HG02623 (cell line): ENCODE measurements at regions not wholly inside any gene's neighbourhood (a gene's known extent, or its start where the extent isn't known, plus 50 kb on each side); places are given as distances from the start of the nearest gene placed in this dataset.
"Not testable (repeated sequence)": the region's sequence is repeated elsewhere in the genome, so short reads cannot be mapped to it uniquely, and the experiment has no call there.

Source experiments
- ATAC-seq: cut with Tn5 transposase; IDR thresholded peaks from one replicate; pipeline ENCODE4 v1.9.1; 2021; ENCODE audit warnings: moderate library complexity; ENCODE audit not compliant: unreplicated experiment

- no peak for ATAC-seq
These were observed 55.1 kb upstream of the TLR4 start for GRCh38 chr9:117649126-117649525.

- ATAC-seq: no peak
These were observed 59.1 kb upstream of the TLR4 start for GRCh38 chr9:117644932-117645636.

- peak; percentile 77 for ATAC-seq
These were observed 59.9 kb upstream of the TLR4 start for GRCh38 chr9:117644133-117644931.

GRCh38 chr9:117643288-117643654 is 60.9 kb upstream of the TLR4 start:
- no peak for ATAC-seq

GRCh38 chr9:117642571-117643287 is 61.5 kb upstream of the TLR4 start:
- ATAC-seq: not testable (repeated sequence)

- ATAC-seq: no peak
These were observed 67.5 kb upstream of the TLR4 start for GRCh38 chr9:117636681-117637080.

GRCh38 chr9:117625154-117625553 is 79.0 kb upstream of the TLR4 start:
- ATAC-seq: no peak

GRCh38 chr9:117624106-117624505 is 80.1 kb upstream of the TLR4 start:
- ATAC-seq: no peak

- ATAC-seq: no peak
These were observed 81.9 kb upstream of the TLR4 start for GRCh38 chr9:117622347-117622746.

GRCh38 chr9:117616431-117616831 is 87.8 kb upstream of the TLR4 start:
- no peak for ATAC-seq

- ATAC-seq: no peak
These were observed 91.9 kb upstream of the TLR4 start for GRCh38 chr9:117612317-117612716.

GRCh38 chr9:117597977-117598376 is 106.2 kb upstream of the TLR4 start:
- no peak for ATAC-seq

- no peak for ATAC-seq
These were observed 107.5 kb upstream of the TLR4 start for GRCh38 chr9:117596678-117597077.

GRCh38 chr9:117595650-117596049 is 108.6 kb upstream of the TLR4 start:
- no peak for ATAC-seq

- no peak for ATAC-seq
These were observed 116.9 kb upstream of the TLR4 start for GRCh38 chr9:117587263-117587662.

GRCh38 chr9:117574099-117574498 is 130.1 kb upstream of the TLR4 start:
- no peak for ATAC-seq

GRCh38 chr9:117564839-117565238 is 139.4 kb upstream of the TLR4 start:
- ATAC-seq: no peak

GRCh38 chr9:117561761-117562160 is 142.4 kb upstream of the TLR4 start:
- ATAC-seq: no peak

GRCh38 chr9:117555964-117556629 is 141.2 kb upstream of the ASTN2 start:
- ATAC-seq: peak; percentile 86

GRCh38 chr9:117552811-117553210 is 138.0 kb upstream of the ASTN2 start:
- ATAC-seq: no peak

- ATAC-seq: no peak
These were observed 136.3 kb upstream of the ASTN2 start for GRCh38 chr9:117551171-117551570.
